NB4 (cell line): ENCODE measurements at regions not wholly inside any gene's neighbourhood (a gene's known extent, or its start where the extent isn't known, plus 50 kb on each side); places are given as distances from the start of the nearest gene placed in this dataset.

Source experiments
- TF ChIP-seq, protein P1 (sequence below): IDR thresholded peaks from one replicate; pipeline ENCODE4 v1.5.1; 2012; ENCODE audit warnings: low read depth, low read length
- TF ChIP-seq, protein P2 (sequence below): IDR thresholded peaks from 2 replicates; pipeline ENCODE4 v1.6.1; 2011; ENCODE audit warnings: low read depth, low read length

DNA sequence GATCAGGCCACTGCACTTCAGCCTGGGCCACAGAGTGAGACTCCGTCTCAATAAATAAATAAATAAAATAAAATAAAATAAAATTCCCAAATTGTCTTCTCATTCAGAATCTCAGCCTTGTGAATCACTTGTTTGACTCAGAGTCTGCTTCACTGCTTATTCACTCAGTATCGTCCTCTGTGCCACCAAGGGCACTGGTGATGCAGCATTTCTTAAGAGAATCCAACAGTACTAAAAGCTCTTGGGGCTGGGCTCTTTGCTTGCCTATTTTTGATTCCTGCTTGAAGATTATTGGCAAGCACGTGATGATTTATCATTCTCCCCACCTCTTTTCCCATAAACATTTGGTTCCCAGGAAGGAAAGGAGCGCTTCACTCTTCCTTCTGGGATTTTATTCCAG, 54.8 kb upstream of the HMGB1 start:
- TF ChIP-seq, protein P1, sequence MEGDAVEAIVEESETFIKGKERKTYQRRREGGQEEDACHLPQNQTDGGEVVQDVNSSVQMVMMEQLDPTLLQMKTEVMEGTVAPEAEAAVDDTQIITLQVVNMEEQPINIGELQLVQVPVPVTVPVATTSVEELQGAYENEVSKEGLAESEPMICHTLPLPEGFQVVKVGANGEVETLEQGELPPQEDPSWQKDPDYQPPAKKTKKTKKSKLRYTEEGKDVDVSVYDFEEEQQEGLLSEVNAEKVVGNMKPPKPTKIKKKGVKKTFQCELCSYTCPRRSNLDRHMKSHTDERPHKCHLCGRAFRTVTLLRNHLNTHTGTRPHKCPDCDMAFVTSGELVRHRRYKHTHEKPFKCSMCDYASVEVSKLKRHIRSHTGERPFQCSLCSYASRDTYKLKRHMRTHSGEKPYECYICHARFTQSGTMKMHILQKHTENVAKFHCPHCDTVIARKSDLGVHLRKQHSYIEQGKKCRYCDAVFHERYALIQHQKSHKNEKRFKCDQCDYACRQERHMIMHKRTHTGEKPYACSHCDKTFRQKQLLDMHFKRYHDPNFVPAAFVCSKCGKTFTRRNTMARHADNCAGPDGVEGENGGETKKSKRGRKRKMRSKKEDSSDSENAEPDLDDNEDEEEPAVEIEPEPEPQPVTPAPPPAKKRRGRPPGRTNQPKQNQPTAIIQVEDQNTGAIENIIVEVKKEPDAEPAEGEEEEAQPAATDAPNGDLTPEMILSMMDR = no peak
- TF ChIP-seq, protein P2, sequence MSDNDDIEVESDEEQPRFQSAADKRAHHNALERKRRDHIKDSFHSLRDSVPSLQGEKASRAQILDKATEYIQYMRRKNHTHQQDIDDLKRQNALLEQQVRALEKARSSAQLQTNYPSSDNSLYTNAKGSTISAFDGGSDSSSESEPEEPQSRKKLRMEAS = no peak
